ENCODE measurements at regions not wholly inside any gene's neighbourhood (a gene's known extent, or its start where the extent isn't known, plus 50 kb on each side); places are given as distances from the start of the nearest gene placed in this dataset.

GRCh38 chr2:239549711-239550255 is 149.0 kb upstream of the HDAC4 start:
- TF ChIP-seq POLR2AphosphoS5 (IDR thresholded peaks at IDR 0.05; ENCODE audit: low read depth, low read length) (no peak), REST (IDR thresholded peaks at IDR 0.05; ENCODE audit: insufficient read depth in 1 of 2, low read depth in 2 of 2, low read length in 2 of 2) (no peak), SIN3A (IDR thresholded peaks at IDR 0.05; ENCODE audit: borderline replicate concordance, insufficient read depth, low read length) (no peak), TAF1 (IDR thresholded peaks at IDR 0.05; ENCODE audit: borderline replicate concordance, insufficient read depth, low read length) (no peak), FOXP2 (optimal IDR thresholded peaks at IDR 0.05; ENCODE audit: borderline replicate concordance, extremely low read depth, extremely low read length, insufficient read depth) (no peak)

GRCh38 chr2:239548965-239549595 is 148.3 kb upstream of the HDAC4 start:
- TF ChIP-seq SIN3A (IDR thresholded peaks at IDR 0.05; ENCODE audit: borderline replicate concordance, insufficient read depth, low read length) (no peak), FOXP2 (optimal IDR thresholded peaks at IDR 0.05; ENCODE audit: borderline replicate concordance, extremely low read depth, extremely low read length, insufficient read depth) (no peak), TAF1 (IDR thresholded peaks at IDR 0.05; ENCODE audit: borderline replicate concordance, insufficient read depth, low read length) (no peak), REST (IDR thresholded peaks at IDR 0.05; ENCODE audit: insufficient read depth in 1 of 2, low read depth in 2 of 2, low read length in 2 of 2) (no peak), POLR2AphosphoS5 (IDR thresholded peaks at IDR 0.05; ENCODE audit: low read depth, low read length) (no peak)

- TF ChIP-seq TAF1 (IDR thresholded peaks at IDR 0.05; ENCODE audit: borderline replicate concordance, insufficient read depth, low read length) (no peak), REST (IDR thresholded peaks at IDR 0.05; ENCODE audit: insufficient read depth in 1 of 2, low read depth in 2 of 2, low read length in 2 of 2) (no peak)
Observed at GRCh38 chr2:239548451-239548871, 147.6 kb upstream of the HDAC4 start.

- no peak for TF ChIP-seq POLR2AphosphoS5 (IDR thresholded peaks at IDR 0.05; ENCODE audit: low read depth, low read length)
- no peak for TF ChIP-seq FOXP2 (optimal IDR thresholded peaks at IDR 0.05; ENCODE audit: borderline replicate concordance, extremely low read depth, extremely low read length, insufficient read depth)
- no peak for TF ChIP-seq SIN3A (IDR thresholded peaks at IDR 0.05; ENCODE audit: borderline replicate concordance, insufficient read depth, low read length)
- no peak for TF ChIP-seq REST (IDR thresholded peaks at IDR 0.05; ENCODE audit: insufficient read depth in 1 of 2, low read depth in 2 of 2, low read length in 2 of 2)
- no peak for TF ChIP-seq TAF1 (IDR thresholded peaks at IDR 0.05; ENCODE audit: borderline replicate concordance, insufficient read depth, low read length)
Observed at GRCh38 chr2:239546541-239546940, 145.7 kb upstream of the HDAC4 start.
